GM23338 (cell line): ENCODE measurements at regions not wholly inside any gene's neighbourhood (a gene's known extent, or its start where the extent isn't known, plus 50 kb on each side); places are given as distances from the start of the nearest gene placed in this dataset.

ENCODE experiments used
- ATAC-seq: fragments of 200-7000 bp; cut with Tn5 transposase; 3 replicates; pipeline ENCODE4 v1.9.1; 2020
- DNase-seq: peaks from one replicate; pipeline ENCODE4 v3.0.0-alpha.2; 2015; ENCODE audit warnings: low spot score
- H2AFZ ChIP-seq: fragments of 200-600 bp; sonication (generic); 2 replicates; pipeline ENCODE4 v1.8.0; 2016; ENCODE audit warnings: antibody characterized with exemption, mild to moderate bottlenecking, moderate library complexity
- H3F3A ChIP-seq: fragments of 200-600 bp; sonication (generic); replicated peaks from 2 replicates; pipeline ENCODE4 v1.8.0; 2017; ENCODE audit warnings: antibody characterized with exemption, mixed run types, low read depth
- H3K27ac ChIP-seq: fragments of 200-600 bp; sonication (generic); 2 replicates; pipeline ENCODE4 v1.6.1; 2016; ENCODE audit warnings: low read depth
- H3K27me3 ChIP-seq: fragments of 200-600 bp; sonication (generic); 2 replicates; pipeline ENCODE4 v1.8.0; 2016; ENCODE audit warnings: mild to moderate bottlenecking, mixed run types, moderate library complexity; ENCODE audit not compliant: insufficient read depth
- H3K36me3 ChIP-seq: fragments of 200-600 bp; sonication (generic); 2 replicates; pipeline ENCODE4 v1.8.0; 2016; ENCODE audit warnings: mild to moderate bottlenecking; ENCODE audit not compliant: insufficient read depth
- H3K4me1 ChIP-seq: fragments of 200-600 bp; sonication (generic); 2 replicates; pipeline ENCODE4 v1.8.0; 2016; ENCODE audit warnings: mild to moderate bottlenecking, moderate library complexity; ENCODE audit not compliant: insufficient read depth
- H3K4me2 ChIP-seq: fragments of 200-600 bp; sonication (generic); 2 replicates; pipeline ENCODE4 v1.7.1; 2017; ENCODE audit warnings: mixed run types
- H3K4me3 ChIP-seq: fragments of 200-600 bp; sonication (generic); 2 replicates; pipeline ENCODE4 v1.6.1; 2016; ENCODE audit warnings: mixed run types
- H3K79me2 ChIP-seq: fragments of 200-600 bp; sonication (generic); replicated peaks from 2 replicates; pipeline ENCODE4 v1.8.0; 2017; ENCODE audit warnings: mild to moderate bottlenecking; ENCODE audit not compliant: insufficient read depth
- H3K9me2 ChIP-seq: fragments of 200-600 bp; sonication (generic); 2 replicates; pipeline ENCODE4 v1.8.0; 2017; ENCODE audit not compliant: insufficient read depth
- H4K20me1 ChIP-seq: fragments of 200-600 bp; sonication (generic); replicated peaks from 2 replicates; pipeline ENCODE4 v1.8.0; 2017; ENCODE audit warnings: mild to moderate bottlenecking; ENCODE audit not compliant: insufficient read depth
- H3K27ac Mint-ChIP-seq: 2 replicates; pipeline ENCODE4 v1.8.0; 2020; ENCODE audit warnings: inconsistent platforms, mild to moderate bottlenecking, moderate library complexity, mixed read lengths
- H3K27me3 Mint-ChIP-seq: 3 replicates; pipeline ENCODE4 v1.8.0; 2022; ENCODE audit warnings: low read depth, mild to moderate bottlenecking, moderate library complexity, mixed read lengths, inconsistent platforms; ENCODE audit not compliant: insufficient read depth, poor library complexity
- H3K36me3 Mint-ChIP-seq: 3 replicates; pipeline ENCODE4 v1.8.0; 2021; ENCODE audit warnings: low read depth, mild to moderate bottlenecking, inconsistent platforms, moderate library complexity, mixed read lengths
- H3K4me1 Mint-ChIP-seq: 3 replicates; pipeline ENCODE4 v1.8.0; 2020; ENCODE audit warnings: mild to moderate bottlenecking, inconsistent platforms, mixed read lengths
- H3K4me3 Mint-ChIP-seq: 3 replicates; pipeline ENCODE4 v1.8.0; 2021; ENCODE audit warnings: moderate library complexity, mild to moderate bottlenecking, inconsistent platforms, mixed read lengths
- H3K9me3 Mint-ChIP-seq: 3 replicates; pipeline ENCODE4 v1.8.0; 2020; ENCODE audit warnings: moderate library complexity, mild to moderate bottlenecking, inconsistent platforms, mixed read lengths
- CREB1 ChIP-seq: fragments of 250-450 bp; sonication (Bioruptor Pico); IDR thresholded peaks from 2 replicates; pipeline ENCODE4 v1.5.0; 2020; ENCODE audit warnings: low read depth, mild to moderate bottlenecking, moderate library complexity
- EZH2 ChIP-seq: fragments of 200-600 bp; sonication (generic); IDR thresholded peaks from one replicate; pipeline ENCODE4 v1.8.0; 2017; ENCODE audit warnings: antibody characterized with exemption, mild to moderate bottlenecking, low read depth; ENCODE audit not compliant: unreplicated experiment
- JUNB ChIP-seq: IDR thresholded peaks from one replicate; pipeline ENCODE4 v1.6.1; 2016; ENCODE audit warnings: antibody characterized with exemption; ENCODE audit not compliant: unreplicated experiment
- NANOG ChIP-seq: IDR thresholded peaks from 2 replicates; pipeline ENCODE4 v1.6.1; 2016; ENCODE audit warnings: antibody characterized with exemption, borderline replicate concordance
- POLR2AphosphoS5 ChIP-seq: IDR thresholded peaks from 2 replicates; pipeline ENCODE4 v1.6.1; 2016; ENCODE audit warnings: antibody characterized with exemption, low read depth
- STAT1 ChIP-seq: IDR thresholded peaks from one replicate; pipeline ENCODE4 v1.6.1; 2016; ENCODE audit warnings: antibody characterized with exemption; ENCODE audit not compliant: unreplicated experiment
- ZNF114 ChIP-seq: fragments of 250-450 bp; sonication (Bioruptor Pico); IDR thresholded peaks from 2 replicates; pipeline ENCODE4 v1.5.0; 2020; ENCODE audit warnings: mild to moderate bottlenecking, moderate library complexity
- ZNF331 ChIP-seq: fragments of 250-450 bp; sonication (Bioruptor Pico); IDR thresholded peaks from 2 replicates; pipeline ENCODE4 v1.5.0; 2020; ENCODE audit warnings: low read depth, mild to moderate bottlenecking, moderate library complexity
- TF ChIP-seq, protein P1 (sequence below): fragments of 250-450 bp; sonication (Bioruptor Pico); IDR thresholded peaks from 2 replicates; pipeline ENCODE4 v1.5.0; 2020; ENCODE audit warnings: mild to moderate bottlenecking, moderate library complexity
- TF ChIP-seq, protein P2 (sequence below), 2 experiments: fragments of 200-600 bp in 1 of 2; sonication (generic) in 1 of 2; conservative IDR thresholded peaks; 2 replicates each; pipeline versions ENCODE4 v1.5.1 to v1.6.1; 2016 to 2017; ENCODE audit warnings: antibody characterized with exemption in 2 of 2, low read depth in 2 of 2, mild to moderate bottlenecking in 2 of 2, moderate library complexity in 1 of 2

DNA sequence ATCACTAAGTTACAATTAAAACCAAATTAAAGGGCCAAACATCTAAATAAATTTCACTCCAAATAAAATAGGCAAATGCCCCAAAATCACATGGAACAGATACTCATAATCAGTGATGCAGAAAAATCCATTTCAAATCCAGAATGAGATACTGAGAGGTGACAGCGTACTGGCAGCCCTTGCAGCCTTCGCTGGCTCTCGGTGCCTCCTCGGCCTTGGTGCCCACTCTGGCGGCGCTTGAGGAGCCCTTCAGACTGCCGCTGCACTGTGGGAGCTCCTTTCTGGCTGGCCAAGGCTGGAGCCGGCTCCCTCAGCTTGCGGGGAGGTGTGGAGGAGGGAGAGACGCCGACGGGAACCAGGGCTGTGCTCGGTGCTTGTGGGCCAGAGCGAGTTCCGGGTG lies 761.2 kb upstream of the AMELY start (continued):
- TF ChIP-seq, protein P1, sequence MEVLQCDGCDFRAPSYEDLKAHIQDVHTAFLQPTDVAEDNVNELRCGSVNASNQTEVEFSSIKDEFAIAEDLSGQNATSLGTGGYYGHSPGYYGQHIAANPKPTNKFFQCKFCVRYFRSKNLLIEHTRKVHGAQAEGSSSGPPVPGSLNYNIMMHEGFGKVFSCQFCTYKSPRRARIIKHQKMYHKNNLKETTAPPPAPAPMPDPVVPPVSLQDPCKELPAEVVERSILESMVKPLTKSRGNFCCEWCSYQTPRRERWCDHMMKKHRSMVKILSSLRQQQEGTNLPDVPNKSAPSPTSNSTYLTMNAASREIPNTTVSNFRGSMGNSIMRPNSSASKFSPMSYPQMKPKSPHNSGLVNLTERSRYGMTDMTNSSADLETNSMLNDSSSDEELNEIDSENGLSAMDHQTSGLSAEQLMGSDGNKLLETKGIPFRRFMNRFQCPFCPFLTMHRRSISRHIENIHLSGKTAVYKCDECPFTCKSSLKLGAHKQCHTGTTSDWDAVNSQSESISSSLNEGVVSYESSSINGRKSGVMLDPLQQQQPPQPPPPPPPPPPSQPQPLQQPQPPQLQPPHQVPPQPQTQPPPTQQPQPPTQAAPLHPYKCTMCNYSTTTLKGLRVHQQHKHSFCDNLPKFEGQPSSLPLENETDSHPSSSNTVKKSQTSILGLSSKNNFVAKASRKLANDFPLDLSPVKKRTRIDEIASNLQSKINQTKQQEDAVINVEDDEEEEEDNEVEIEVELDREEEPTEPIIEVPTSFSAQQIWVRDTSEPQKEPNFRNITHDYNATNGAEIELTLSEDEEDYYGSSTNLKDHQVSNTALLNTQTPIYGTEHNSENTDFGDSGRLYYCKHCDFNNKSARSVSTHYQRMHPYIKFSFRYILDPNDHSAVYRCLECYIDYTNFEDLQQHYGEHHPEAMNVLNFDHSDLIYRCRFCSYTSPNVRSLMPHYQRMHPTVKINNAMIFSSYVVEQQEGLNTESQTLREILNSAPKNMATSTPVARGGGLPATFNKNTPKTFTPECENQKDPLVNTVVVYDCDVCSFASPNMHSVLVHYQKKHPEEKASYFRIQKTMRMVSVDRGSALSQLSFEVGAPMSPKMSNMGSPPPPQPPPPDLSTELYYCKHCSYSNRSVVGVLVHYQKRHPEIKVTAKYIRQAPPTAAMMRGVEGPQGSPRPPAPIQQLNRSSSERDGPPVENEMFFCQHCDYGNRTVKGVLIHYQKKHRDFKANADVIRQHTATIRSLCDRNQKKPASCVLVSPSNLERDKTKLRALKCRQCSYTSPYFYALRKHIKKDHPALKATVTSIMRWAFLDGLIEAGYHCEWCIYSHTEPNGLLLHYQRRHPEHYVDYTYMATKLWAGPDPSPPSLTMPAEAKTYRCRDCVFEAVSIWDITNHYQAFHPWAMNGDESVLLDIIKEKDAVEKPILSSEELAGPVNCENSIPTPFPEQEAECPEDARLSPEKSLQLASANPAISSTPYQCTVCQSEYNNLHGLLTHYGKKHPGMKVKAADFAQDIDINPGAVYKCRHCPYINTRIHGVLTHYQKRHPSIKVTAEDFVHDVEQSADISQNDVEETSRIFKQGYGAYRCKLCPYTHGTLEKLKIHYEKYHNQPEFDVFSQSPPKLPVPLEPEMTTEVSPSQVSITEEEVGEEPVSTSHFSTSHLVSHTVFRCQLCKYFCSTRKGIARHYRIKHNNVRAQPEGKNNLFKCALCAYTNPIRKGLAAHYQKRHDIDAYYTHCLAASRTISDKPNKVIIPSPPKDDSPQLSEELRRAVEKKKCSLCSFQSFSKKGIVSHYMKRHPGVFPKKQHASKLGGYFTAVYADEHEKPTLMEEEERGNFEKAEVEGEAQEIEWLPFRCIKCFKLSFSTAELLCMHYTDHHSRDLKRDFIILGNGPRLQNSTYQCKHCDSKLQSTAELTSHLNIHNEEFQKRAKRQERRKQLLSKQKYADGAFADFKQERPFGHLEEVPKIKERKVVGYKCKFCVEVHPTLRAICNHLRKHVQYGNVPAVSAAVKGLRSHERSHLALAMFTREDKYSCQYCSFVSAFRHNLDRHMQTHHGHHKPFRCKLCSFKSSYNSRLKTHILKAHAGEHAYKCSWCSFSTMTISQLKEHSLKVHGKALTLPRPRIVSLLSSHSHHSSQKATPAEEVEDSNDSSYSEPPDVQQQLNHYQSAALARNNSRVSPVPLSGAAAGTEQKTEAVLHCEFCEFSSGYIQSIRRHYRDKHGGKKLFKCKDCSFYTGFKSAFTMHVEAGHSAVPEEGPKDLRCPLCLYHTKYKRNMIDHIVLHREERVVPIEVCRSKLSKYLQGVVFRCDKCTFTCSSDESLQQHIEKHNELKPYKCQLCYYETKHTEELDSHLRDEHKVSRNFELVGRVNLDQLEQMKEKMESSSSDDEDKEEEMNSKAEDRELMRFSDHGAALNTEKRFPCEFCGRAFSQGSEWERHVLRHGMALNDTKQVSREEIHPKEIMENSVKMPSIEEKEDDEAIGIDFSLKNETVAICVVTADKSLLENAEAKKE, result no peak
- TF ChIP-seq EZH2 (no peak), CREB1 (no peak), POLR2AphosphoS5 (no peak), ZNF114 (CRISPR knock-in tag) (no peak), ZNF331 (CRISPR knock-in tag) (no peak), JUNB (no peak), STAT1 (no peak), NANOG (no peak)
- TF ChIP-seq, protein P2, sequence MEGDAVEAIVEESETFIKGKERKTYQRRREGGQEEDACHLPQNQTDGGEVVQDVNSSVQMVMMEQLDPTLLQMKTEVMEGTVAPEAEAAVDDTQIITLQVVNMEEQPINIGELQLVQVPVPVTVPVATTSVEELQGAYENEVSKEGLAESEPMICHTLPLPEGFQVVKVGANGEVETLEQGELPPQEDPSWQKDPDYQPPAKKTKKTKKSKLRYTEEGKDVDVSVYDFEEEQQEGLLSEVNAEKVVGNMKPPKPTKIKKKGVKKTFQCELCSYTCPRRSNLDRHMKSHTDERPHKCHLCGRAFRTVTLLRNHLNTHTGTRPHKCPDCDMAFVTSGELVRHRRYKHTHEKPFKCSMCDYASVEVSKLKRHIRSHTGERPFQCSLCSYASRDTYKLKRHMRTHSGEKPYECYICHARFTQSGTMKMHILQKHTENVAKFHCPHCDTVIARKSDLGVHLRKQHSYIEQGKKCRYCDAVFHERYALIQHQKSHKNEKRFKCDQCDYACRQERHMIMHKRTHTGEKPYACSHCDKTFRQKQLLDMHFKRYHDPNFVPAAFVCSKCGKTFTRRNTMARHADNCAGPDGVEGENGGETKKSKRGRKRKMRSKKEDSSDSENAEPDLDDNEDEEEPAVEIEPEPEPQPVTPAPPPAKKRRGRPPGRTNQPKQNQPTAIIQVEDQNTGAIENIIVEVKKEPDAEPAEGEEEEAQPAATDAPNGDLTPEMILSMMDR (conservative IDR thresholded peaks at IDR 0.05; ENCODE audit: low read depth in 2 of 2), result no peak

GRCh38 chrY:7663261-7663660 lies 751.7 kb upstream of the AMELY start:
- no peak overlapping the region for H3K4me3 ChIP-seq
- no peak for DNase-seq
- no peak for ATAC-seq
- H3K27ac ChIP-seq, result no peak overlapping the region
- no peaks in the 10 kb centered on the region for H3K9me2 ChIP-seq
- H3F3A ChIP-seq, result no peaks in the 10 kb centered on the region
- H3K36me3 Mint-ChIP-seq, result no peaks in the 10 kb centered on the region
- no peaks in the 10 kb centered on the region for H3K79me2 ChIP-seq
- no peaks in the 10 kb centered on the region for H3K4me1 ChIP-seq
- no peaks in the 10 kb centered on the region for H3K27me3 ChIP-seq
- H3K27me3 Mint-ChIP-seq, result no peaks in the 10 kb centered on the region
- H3K4me2 ChIP-seq, result no peak overlapping the region
- no peaks in the 10 kb centered on the region for H3K9me3 Mint-ChIP-seq
- no peak overlapping the region for H3K27ac Mint-ChIP-seq
- H3K36me3 ChIP-seq, result no peaks in the 10 kb centered on the region
- no peaks in the 10 kb centered on the region for H3K4me1 Mint-ChIP-seq
- no peak overlapping the region for H3K4me3 Mint-ChIP-seq
- TF ChIP-seq POLR2AphosphoS5, result no peak
- TF ChIP-seq ZNF331 (CRISPR knock-in tag), result no peak
- TF ChIP-seq JUNB, result no peak
- TF ChIP-seq, protein P1, result no peak
- H2AFZ ChIP-seq, result no peak overlapping the region
- H4K20me1 ChIP-seq, result no peaks in the 10 kb centered on the region
